Astrocyte (in vitro differentiated cells and primary cell): ENCODE measurements at regions not wholly inside any gene's neighbourhood (a gene's known extent, or its start where the extent isn't known, plus 50 kb on each side); places are given as distances from the start of the nearest gene placed in this dataset.

Experiments used
- DNase-seq: peaks from one replicate; pipeline ENCODE4 v3.0.0-alpha.2; 2010; ENCODE audit warnings: low read depth
- FAIRE-seq: peaks from 2 replicates; lab custom pipeline; 2011; peaks lifted over from hg19 to GRCh38; lab: Jason Lieb, UNC
- H2AFZ ChIP-seq: 2 replicates; pipeline ENCODE4 v1.6.0; 2012; ENCODE audit warnings: low read depth, low read length, inconsistent platforms
- H3K27ac ChIP-seq: 2 replicates; pipeline ENCODE4 v1.5.1; 2011; ENCODE audit warnings: low read depth, low read length, inconsistent platforms
- H3K27me3 ChIP-seq: 2 replicates; pipeline ENCODE4 v1.6.0; 2011; ENCODE audit warnings: low read length, inconsistent platforms; ENCODE audit not compliant: insufficient read depth
- H3K36me3 ChIP-seq: 2 replicates; pipeline ENCODE4 v1.5.1; 2011; ENCODE audit warnings: low read length, inconsistent platforms; ENCODE audit not compliant: insufficient read depth
- H3K4me1 ChIP-seq: 2 replicates; pipeline ENCODE4 v1.5.1; 2011; ENCODE audit warnings: low read length, inconsistent platforms; ENCODE audit not compliant: insufficient read depth
- H3K4me2 ChIP-seq: 2 replicates; pipeline ENCODE4 v1.6.0; 2012; ENCODE audit warnings: low read length, inconsistent platforms
- H3K4me3 ChIP-seq: 2 replicates; pipeline ENCODE4 v1.5.1; 2011; ENCODE audit warnings: low read depth, mild to moderate bottlenecking, low read length, inconsistent platforms; ENCODE audit not compliant: insufficient read depth
- H3K79me2 ChIP-seq: 2 replicates; pipeline ENCODE4 v1.6.0; 2012; ENCODE audit warnings: mild to moderate bottlenecking, low read length, inconsistent platforms; ENCODE audit not compliant: insufficient read depth
- H3K9ac ChIP-seq: 2 replicates; pipeline ENCODE4 v1.6.0; 2012; ENCODE audit warnings: mild to moderate bottlenecking, low read length, inconsistent platforms
- H3K9me3 ChIP-seq: 2 replicates; pipeline ENCODE4 v1.5.1; 2012; ENCODE audit warnings: low read depth, mild to moderate bottlenecking, low read length, inconsistent platforms; ENCODE audit not compliant: insufficient read depth
- H4K20me1 ChIP-seq: 2 replicates; pipeline ENCODE4 v1.6.0; 2012; ENCODE audit warnings: low read length, inconsistent platforms; ENCODE audit not compliant: insufficient read depth
- H3K27ac Mint-ChIP-seq: one replicate; pipeline ENCODE4 v1.8.0; 2021; ENCODE audit warnings: mild to moderate bottlenecking, mixed read lengths; ENCODE audit not compliant: unreplicated experiment
- H3K27me3 Mint-ChIP-seq: one replicate; pipeline ENCODE4 v1.8.0; 2021; ENCODE audit warnings: low read depth, mixed read lengths; ENCODE audit not compliant: unreplicated experiment
- H3K36me3 Mint-ChIP-seq: one replicate; pipeline ENCODE4 v1.8.0; 2021; ENCODE audit warnings: low read depth, mixed read lengths; ENCODE audit not compliant: unreplicated experiment
- H3K4me1 Mint-ChIP-seq: one replicate; pipeline ENCODE4 v1.8.0; 2021; ENCODE audit warnings: low read depth, mixed read lengths; ENCODE audit not compliant: unreplicated experiment
- H3K4me3 Mint-ChIP-seq: one replicate; pipeline ENCODE4 v1.8.0; 2021; ENCODE audit warnings: mild to moderate bottlenecking, moderate library complexity, mixed read lengths; ENCODE audit not compliant: unreplicated experiment
- H3K9me3 Mint-ChIP-seq: one replicate; pipeline ENCODE4 v1.8.0; 2021; ENCODE audit warnings: mild to moderate bottlenecking, mixed read lengths; ENCODE audit not compliant: unreplicated experiment
- CTCF ChIP-seq: IDR thresholded peaks from 2 replicates; pipeline ENCODE4 v1.5.1; 2011; ENCODE audit warnings: low read depth, mild to moderate bottlenecking, inconsistent platforms, low read length, moderate library complexity; ENCODE audit not compliant: insufficient read depth
- EZH2 ChIP-seq: IDR thresholded peaks from 2 replicates; pipeline ENCODE4 v1.6.1; 2012; ENCODE audit warnings: mild to moderate bottlenecking, low read length, inconsistent platforms; ENCODE audit not compliant: insufficient read depth

- Histone ChIP-seq H4K20me1 (no peaks in the 10 kb centered on the region), H3K27ac (no peak overlapping the region), H3K4me1 (no peaks in the 10 kb centered on the region), H3K4me3 (no peak overlapping the region), H3K79me2 (no peaks in the 10 kb centered on the region), H2AFZ (no peak overlapping the region), H3K9me3 (no peaks in the 10 kb centered on the region), H3K4me2 (no peak overlapping the region), H3K9ac (no peak overlapping the region), H3K27me3 (no peaks in the 10 kb centered on the region), H3K36me3 (no peaks in the 10 kb centered on the region)
- FAIRE-seq (no peak), DNase-seq (peak; percentile 43)
- H3K9me3 Mint-ChIP-seq: no peaks in the 10 kb centered on the region
- H3K4me1 Mint-ChIP-seq: peaks cover 8% of the 10 kb centered on the region
- no peaks in the 10 kb centered on the region for H3K27me3 Mint-ChIP-seq
- no peak overlapping the region for H3K4me3 Mint-ChIP-seq
- no peaks in the 10 kb centered on the region for H3K36me3 Mint-ChIP-seq
- no peak for TF ChIP-seq CTCF
- TF ChIP-seq EZH2: no peak
- no peak overlapping the region for H3K27ac Mint-ChIP-seq
These were observed 416.5 kb upstream of the KCNH7 start for GRCh38 chr2:163255086-163255485.

DNA sequence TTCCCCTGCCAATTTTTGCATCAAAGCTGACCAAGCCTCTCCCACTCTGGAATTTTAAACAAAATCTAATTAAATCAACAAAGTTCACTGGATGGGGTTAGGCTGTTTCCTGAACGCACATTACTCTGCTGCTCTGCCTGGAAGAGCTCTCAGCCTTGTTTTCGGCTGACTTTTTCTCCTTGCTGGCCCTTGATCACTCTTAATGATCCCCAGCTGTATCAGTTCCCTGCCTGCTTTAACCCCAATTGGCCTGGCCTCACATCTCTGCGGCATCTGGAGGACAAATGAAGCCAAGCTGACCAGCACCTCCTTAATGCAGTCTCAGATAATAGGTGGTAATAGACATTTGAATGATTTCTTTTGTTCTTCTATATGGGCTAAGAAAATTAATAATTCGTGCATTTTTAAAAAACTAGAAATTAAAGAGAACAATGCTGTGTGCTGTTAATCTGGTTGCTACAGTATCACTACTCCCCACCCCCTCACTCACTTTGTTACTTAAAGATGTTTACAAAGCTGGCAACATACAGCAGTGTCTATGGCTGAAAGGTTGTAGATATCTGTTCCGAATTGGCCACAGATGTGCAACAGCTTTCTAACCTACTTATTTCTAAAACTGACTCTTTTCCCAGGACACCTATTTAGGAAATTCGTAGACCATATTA is 415.2 kb upstream of the KCNH7 start:
- no peak for TF ChIP-seq CTCF
- TF ChIP-seq EZH2: no peak
- Mint-ChIP-seq H3K27ac (no peak overlapping the region), H3K4me3 (no peak overlapping the region), H3K9me3 (no peaks in the 10 kb centered on the region), H3K36me3 (no peaks in the 10 kb centered on the region), H3K4me1 (peaks cover 8% of the 10 kb centered on the region), H3K27me3 (no peaks in the 10 kb centered on the region)
- no peak overlapping the region for H3K9ac ChIP-seq
- H2AFZ ChIP-seq: no peak overlapping the region
- no peak for DNase-seq
- H3K4me2 ChIP-seq: no peak overlapping the region
- no peaks in the 10 kb centered on the region for H3K27me3 ChIP-seq
- no peaks in the 10 kb centered on the region for H3K4me1 ChIP-seq
- no peak overlapping the region for H3K27ac ChIP-seq
- no peaks in the 10 kb centered on the region for H4K20me1 ChIP-seq
- FAIRE-seq: no peak
- no peaks in the 10 kb centered on the region for H3K36me3 ChIP-seq
- H3K9me3 ChIP-seq: no peaks in the 10 kb centered on the region
- H3K79me2 ChIP-seq: no peaks in the 10 kb centered on the region
- no peak overlapping the region for H3K4me3 ChIP-seq

DNA sequence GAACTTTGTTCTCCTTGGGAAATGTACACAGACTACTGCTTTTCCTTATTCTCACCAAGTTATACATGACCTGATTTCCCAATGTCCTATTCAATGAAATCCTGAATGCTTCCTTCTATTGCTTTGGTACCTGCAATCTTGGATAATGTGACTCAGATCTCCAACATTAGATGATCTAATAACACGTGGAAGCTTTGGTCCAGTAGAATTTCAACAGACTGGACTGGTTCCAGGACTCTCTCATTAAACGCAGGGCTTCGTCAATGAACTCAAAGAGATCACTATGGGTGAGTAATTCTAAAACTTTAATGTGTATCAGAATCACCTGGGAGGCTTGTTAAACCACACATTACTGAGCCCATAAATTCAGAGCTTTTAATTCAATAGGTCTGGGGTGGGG is 413.6 kb upstream of the KCNH7 start:
- H3K4me1 Mint-ChIP-seq: peaks cover 8% of the 10 kb centered on the region
- DNase-seq: no peak

More for the DNA sequence above, 413.6 kb upstream of the KCNH7 start:
- TF ChIP-seq CTCF: no peak
- no peak for TF ChIP-seq EZH2
- Histone ChIP-seq H3K4me3 (no peak overlapping the region), H4K20me1 (no peaks in the 10 kb centered on the region), H3K4me1 (no peaks in the 10 kb centered on the region), H3K27ac (no peak overlapping the region), H3K36me3 (no peaks in the 10 kb centered on the region), H2AFZ (no peak overlapping the region), H3K27me3 (no peaks in the 10 kb centered on the region), H3K4me2 (no peak overlapping the region), H3K9me3 (no peaks in the 10 kb centered on the region), H3K9ac (no peak overlapping the region), H3K79me2 (no peaks in the 10 kb centered on the region)
- Mint-ChIP-seq H3K27ac (no peak overlapping the region), H3K27me3 (no peaks in the 10 kb centered on the region), H3K9me3 (no peaks in the 10 kb centered on the region), H3K4me3 (no peak overlapping the region), H3K36me3 (no peaks in the 10 kb centered on the region)
- no peak for FAIRE-seq
